MG63 (cell line): ENCODE measurements at regions not wholly inside any gene's neighbourhood (a gene's known extent, or its start where the extent isn't known, plus 50 kb on each side); places are given as distances from the start of the nearest gene placed in this dataset.
"Not testable (repeated sequence)": the region's sequence is repeated elsewhere in the genome, so short reads cannot be mapped to it uniquely, and the experiment has no call there.

Experiments used
- DNase-seq: peaks from one replicate; pipeline ENCODE4 v3.0.0-alpha.2; 2020
- H3K27me3 ChIP-seq: fragments of 250-450 bp; sonication (Bioruptor Pico); 2 replicates; pipeline ENCODE4 v1.5.1; 2020; ENCODE audit warnings: mild to moderate bottlenecking, moderate library complexity
- H3K36me3 ChIP-seq: fragments of 250-450 bp; sonication (Bioruptor Pico); 2 replicates; pipeline ENCODE4 v1.5.1; 2020; ENCODE audit warnings: mild to moderate bottlenecking, moderate library complexity
- H3K4me3 ChIP-seq: fragments of 250-450 bp; sonication (Bioruptor Pico); 2 replicates; pipeline ENCODE4 v1.5.1; 2020; ENCODE audit warnings: mild to moderate bottlenecking, moderate library complexity
- H3K9me3 ChIP-seq: fragments of 250-450 bp; sonication (Bioruptor Pico); 2 replicates; pipeline ENCODE4 v1.5.1; 2020; ENCODE audit warnings: mild to moderate bottlenecking, moderate library complexity

DNA sequence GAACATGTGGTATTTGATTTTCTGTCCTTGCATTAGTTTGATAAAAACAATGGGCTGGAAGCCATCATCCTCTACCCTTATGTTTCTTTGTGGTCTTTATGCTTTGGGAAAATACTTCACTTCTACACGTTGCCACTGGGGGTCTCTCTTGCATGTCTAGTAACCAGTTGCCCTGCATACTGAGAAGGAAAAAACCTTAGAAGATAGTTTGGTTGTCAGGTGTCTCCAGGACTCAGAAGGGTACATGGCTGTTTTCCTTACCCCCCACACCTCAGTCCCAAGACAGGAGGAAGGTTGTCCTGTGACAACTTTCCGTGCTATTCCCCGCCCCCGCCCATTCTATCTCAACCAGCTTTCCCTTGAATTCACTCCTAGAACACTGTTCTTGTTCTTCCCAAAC lies 62.1 kb upstream of the LANCL3 start:
- Histone ChIP-seq H3K9me3 (no peaks in the 10 kb centered on the region), H3K4me3 (no peak overlapping the region), H3K36me3 (no peaks in the 10 kb centered on the region), H3K27me3 (no peaks in the 10 kb centered on the region)
- DNase-seq = no peak

- H3K36me3 ChIP-seq, DNase-seq: not testable (repeated sequence)
Observed at GRCh38 chrX:37516512-37516911, 54.9 kb upstream of the LANCL3 start.

GRCh38 chrX:37519261-37519660 lies 52.2 kb upstream of the LANCL3 start:
- not testable (repeated sequence) for H3K36me3 ChIP-seq, H3K27me3 ChIP-seq, H3K4me3 ChIP-seq, H3K9me3 ChIP-seq, DNase-seq

More at GRCh38 chrX:37516512-37516911, 54.9 kb upstream of the LANCL3 start:
- H3K27me3 ChIP-seq, H3K4me3 ChIP-seq, H3K9me3 ChIP-seq: not testable (repeated sequence)

GRCh38 chrX:37520860-37521450 lies 50.5 kb upstream of the LANCL3 start:
- peak; percentile 83 for DNase-seq

More at GRCh38 chrX:37520860-37521450, 50.5 kb upstream of the LANCL3 start:
- not testable (repeated sequence) for H3K27me3 ChIP-seq, H3K4me3 ChIP-seq, H3K36me3 ChIP-seq, H3K9me3 ChIP-seq
